ENCODE measurements at regions not wholly inside any gene's neighbourhood (a gene's known extent, or its start where the extent isn't known, plus 50 kb on each side); places are given as distances from the start of the nearest gene placed in this dataset.
"Not testable (repeated sequence)": the region's sequence is repeated elsewhere in the genome, so short reads cannot be mapped to it uniquely, and the experiment has no call there.

DNA sequence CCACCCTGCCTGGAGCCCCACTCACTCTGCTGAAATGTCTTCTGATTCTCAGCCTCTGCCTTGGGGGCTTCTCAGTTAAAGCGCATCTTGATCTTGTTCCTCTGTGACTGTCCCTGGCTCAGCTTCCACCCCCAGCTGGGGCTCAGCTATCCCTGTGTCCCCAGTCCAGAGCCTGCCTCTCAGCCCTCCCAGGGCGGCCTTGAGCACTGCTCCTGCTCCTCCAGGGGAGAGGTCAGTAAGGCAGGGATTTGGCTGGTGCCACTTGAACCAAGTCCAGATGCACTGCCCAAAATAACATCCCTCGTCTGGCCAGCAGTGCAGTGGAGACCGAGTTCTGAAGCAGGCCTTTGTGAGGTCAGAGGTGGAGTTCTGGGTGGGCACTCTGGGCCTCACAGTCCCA, 1950.8 kb downstream of the FOXD4L5 start:
- TF ChIP-seq, protein P1, sequence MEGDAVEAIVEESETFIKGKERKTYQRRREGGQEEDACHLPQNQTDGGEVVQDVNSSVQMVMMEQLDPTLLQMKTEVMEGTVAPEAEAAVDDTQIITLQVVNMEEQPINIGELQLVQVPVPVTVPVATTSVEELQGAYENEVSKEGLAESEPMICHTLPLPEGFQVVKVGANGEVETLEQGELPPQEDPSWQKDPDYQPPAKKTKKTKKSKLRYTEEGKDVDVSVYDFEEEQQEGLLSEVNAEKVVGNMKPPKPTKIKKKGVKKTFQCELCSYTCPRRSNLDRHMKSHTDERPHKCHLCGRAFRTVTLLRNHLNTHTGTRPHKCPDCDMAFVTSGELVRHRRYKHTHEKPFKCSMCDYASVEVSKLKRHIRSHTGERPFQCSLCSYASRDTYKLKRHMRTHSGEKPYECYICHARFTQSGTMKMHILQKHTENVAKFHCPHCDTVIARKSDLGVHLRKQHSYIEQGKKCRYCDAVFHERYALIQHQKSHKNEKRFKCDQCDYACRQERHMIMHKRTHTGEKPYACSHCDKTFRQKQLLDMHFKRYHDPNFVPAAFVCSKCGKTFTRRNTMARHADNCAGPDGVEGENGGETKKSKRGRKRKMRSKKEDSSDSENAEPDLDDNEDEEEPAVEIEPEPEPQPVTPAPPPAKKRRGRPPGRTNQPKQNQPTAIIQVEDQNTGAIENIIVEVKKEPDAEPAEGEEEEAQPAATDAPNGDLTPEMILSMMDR (IDR thresholded peaks at IDR 0.05 in 2 of 3, conservative IDR thresholded peaks at IDR 0.05 in 1 of 3; ENCODE audit: borderline replicate concordance in 1 of 3, insufficient read depth in 1 of 3, low read depth in 2 of 3, low read length in 2 of 3), result not testable (repeated sequence)
- not testable (repeated sequence) for TF ChIP-seq YY1 (IDR thresholded peaks at IDR 0.05; ENCODE audit: extremely low read depth, insufficient replicate concordance, low read depth, low read length); EZH2phosphoT487 (IDR thresholded peaks at IDR 0.05; ENCODE audit: borderline replicate concordance); POLR2AphosphoS5 (IDR thresholded peaks at IDR 0.05; ENCODE audit: low read depth, low read length); SP1 (IDR thresholded peaks at IDR 0.05; ENCODE audit: low read depth)
- TF ChIP-seq, protein P2, sequence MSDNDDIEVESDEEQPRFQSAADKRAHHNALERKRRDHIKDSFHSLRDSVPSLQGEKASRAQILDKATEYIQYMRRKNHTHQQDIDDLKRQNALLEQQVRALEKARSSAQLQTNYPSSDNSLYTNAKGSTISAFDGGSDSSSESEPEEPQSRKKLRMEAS (IDR thresholded peaks at IDR 0.05), result not testable (repeated sequence)
